HCT116 (cell line): ENCODE measurements at regions not wholly inside any gene's neighbourhood (a gene's known extent, or its start where the extent isn't known, plus 50 kb on each side); places are given as distances from the start of the nearest gene placed in this dataset.

Experiments used
- ATAC-seq: fragments of 200-7000 bp; cut with Tn5 transposase; 2 replicates; pipeline ENCODE4 v1.9.1; 2020; ENCODE audit warnings: mild to moderate bottlenecking, moderate library complexity
- BruUV-seq: library from RNA; stranded (reverse); fragments of 400-500 nt; replicated peaks from 2 replicates; lab custom pipeline; 2021; lab: Mats Ljungman, UMichigan
- CTCF ChIA-PET: fragments of 300-600 bp; sonication (Branson Sonifier 250); formaldehyde crosslinking; loops from one replicate; lab custom pipeline; 2021; ENCODE audit warnings: antibody characterized with exemption; lab: Charles Lee
- POLR2A ChIA-PET: fragments of 300-600, 350-600 bp; sonication (Branson Sonifier 250); formaldehyde crosslinking; loops from one replicate; lab custom pipeline; 2021; ENCODE audit warnings: antibody characterized with exemption; lab: Charles Lee
- RAD21 ChIA-PET, 2 experiments: fragments of 300-600 bp; sonication (Branson Sonifier 250); formaldehyde crosslinking; loops; one replicate each; lab custom pipeline; 2023; ENCODE audit warnings: low total read pairs in 2 of 2; ENCODE audit not compliant: uncharacterized antibody in 2 of 2, unreplicated experiment in 2 of 2, low non-redundant PET in 1 of 2; lab: Charles Lee
- DNase-seq: peaks from one replicate; pipeline ENCODE4 v3.0.0-alpha.2; 2010; ENCODE audit warnings: low read depth, low spot score
- H2AFZ ChIP-seq: fragments of 200-600 bp; shearing (Covaris generic), sonication (generic); 2 replicates; pipeline ENCODE4 v1.6.1; 2017; ENCODE audit warnings: low read depth, mixed run types, mixed read lengths, antibody characterized with exemption, low read length; ENCODE audit not compliant: poor library complexity, severe bottlenecking
- H3K27ac ChIP-seq: 2 replicates; pipeline ENCODE4 v1.5.1; 2012; ENCODE audit warnings: low read depth, low read length
- H3K27me3 ChIP-seq: fragments of 200-600 bp; sonication (generic); 2 replicates; pipeline ENCODE4 v1.6.1; 2016; ENCODE audit warnings: mixed run types, low read length, mixed read lengths; ENCODE audit not compliant: insufficient read depth
- H3K36me3 ChIP-seq, 2 experiments: fragments of 200-500 bp in 1 of 2; fragments of 200-600 bp in 1 of 2; sonication (Bioruptor generic) in 1 of 2; sonication (generic) in 1 of 2; 2 replicates each; pipeline versions ENCODE4 v1.5.1 to v1.6.1; 2014 to 2016; ENCODE audit warnings: low read length in 2 of 2, inconsistent platforms in 1 of 2, mixed read lengths in 1 of 2, mixed run types in 1 of 2; ENCODE audit not compliant: insufficient read depth in 2 of 2, control insufficient read depth in 1 of 2
- H3K4me1 ChIP-seq, 2 experiments: fragments of 200-600 bp in 1 of 2; sonication (generic) in 1 of 2; 2 replicates each; pipeline versions ENCODE4 v1.5.1 to v1.6.1; 2012 to 2017; ENCODE audit warnings: low read length in 2 of 2, inconsistent platforms in 1 of 2, mild to moderate bottlenecking in 1 of 2, mixed read lengths in 1 of 2, mixed run types in 1 of 2, moderate library complexity in 1 of 2; ENCODE audit not compliant: insufficient read depth in 2 of 2, control insufficient read depth in 1 of 2
- H3K4me2 ChIP-seq: fragments of 200-600 bp; sonication (generic); 2 replicates; pipeline ENCODE4 v1.6.1; 2017; ENCODE audit warnings: mixed run types, low read length, mixed read lengths
- H3K4me3 ChIP-seq, 2 experiments: fragments of 200-600 bp in 1 of 2; sonication (generic) in 1 of 2; replicated peaks in 1 of 2; 2 replicates each; pipeline ENCODE4 v1.5.1; 2011 to 2016; ENCODE audit warnings: low read length in 2 of 2, control low read depth in 1 of 2, low read depth in 1 of 2, mild to moderate bottlenecking in 1 of 2, mixed read lengths in 1 of 2, mixed run types in 1 of 2
- H3K79me2 ChIP-seq: fragments of 200-600 bp; sonication (generic); 2 replicates; pipeline ENCODE4 v1.6.1; 2017; ENCODE audit warnings: mild to moderate bottlenecking, mixed run types, low read length, moderate library complexity, mixed read lengths; ENCODE audit not compliant: insufficient read depth
- H3K9ac ChIP-seq: fragments of 200-600 bp; sonication (generic); 2 replicates; pipeline ENCODE4 v1.6.1; 2016; ENCODE audit warnings: low read length, mixed read lengths
- H3K9me2 ChIP-seq: fragments of 200-600 bp; sonication (generic), shearing (Covaris generic); 2 replicates; pipeline ENCODE4 v1.6.1; 2017; ENCODE audit warnings: mixed run types, mild to moderate bottlenecking, moderate library complexity; ENCODE audit not compliant: insufficient read depth
- H3K9me3 ChIP-seq, 2 experiments: fragments of 200-500 bp in 1 of 2; fragments of 200-600 bp in 1 of 2; sonication (Bioruptor generic) in 1 of 2; sonication (generic) in 1 of 2; 2 replicates each; pipeline ENCODE4 v1.6.1; 2014 to 2017; ENCODE audit warnings: low read length in 2 of 2, mixed read lengths in 2 of 2, inconsistent platforms in 1 of 2, low read depth in 1 of 2, mild to moderate bottlenecking in 1 of 2, mixed run types in 1 of 2, moderate library complexity in 1 of 2; ENCODE audit not compliant: control insufficient read depth in 1 of 2, insufficient read depth in 1 of 2
- H4K20me1 ChIP-seq: fragments of 200-600 bp; sonication (generic), shearing (Covaris generic); 2 replicates; pipeline ENCODE4 v1.6.1; 2017; ENCODE audit warnings: mixed run types, mild to moderate bottlenecking, moderate library complexity; ENCODE audit not compliant: insufficient read depth
- EZH2 ChIP-seq: fragments of 200-600 bp; sonication (generic); IDR thresholded peaks from 2 replicates; pipeline ENCODE4 v1.6.1; 2017; ENCODE audit warnings: antibody characterized with exemption, mixed run types
- TCF7L2 ChIP-seq: IDR thresholded peaks from 2 replicates; pipeline ENCODE4 v1.7.0; 2011; ENCODE audit warnings: borderline replicate concordance, inconsistent platforms; ENCODE audit not compliant: insufficient read depth, insufficient read length; ENCODE audit errors: extremely low read depth
- intact Hi-C: fragments of 100-400 bp; cut with micrococcal nuclease; formaldehyde crosslinking; loops from 2 replicates; pipeline ENCODE4 v1.10.0; 2022
- TF ChIP-seq, protein P1 (sequence below): IDR thresholded peaks from 2 replicates; pipeline ENCODE4 v1.6.1; 2012
- TF ChIP-seq, protein P2 (sequence below), 3 experiments: fragments of 200-600 bp in 1 of 3; sonication (generic) in 1 of 3; IDR thresholded peaks in 2 of 3; conservative IDR thresholded peaks in 1 of 3; 2 replicates each; pipeline ENCODE4 v1.5.1; 2012 to 2017; ENCODE audit warnings: low read depth in 2 of 3, low read length in 2 of 3, antibody characterized with exemption in 1 of 3, borderline replicate concordance in 1 of 3, control low read depth in 1 of 3, mild to moderate bottlenecking in 1 of 3, mixed read lengths in 1 of 3, mixed run types in 1 of 3, moderate library complexity in 1 of 3; ENCODE audit not compliant: insufficient read depth in 1 of 3

GRCh38 chr3:99509224-99509623 is 129.2 kb upstream of the COL8A1 start:
- Histone ChIP-seq H3K9me3 (no peaks in the 10 kb centered on the region), H3K27me3 (peaks cover 53% of the 10 kb centered on the region), H3K4me1 (no peaks in the 10 kb centered on the region), H2AFZ (no peak overlapping the region), H3K27ac (no peak overlapping the region), H3K9me2 (no peaks in the 10 kb centered on the region), H3K9ac (no peak overlapping the region), H3K4me3 (no peak overlapping the region), H3K79me2 (no peaks in the 10 kb centered on the region), H4K20me1 (no peaks in the 10 kb centered on the region), H3K4me2 (no peak overlapping the region), H3K36me3 (no peaks in the 10 kb centered on the region)
- ChIA-PET RAD21 (no interaction called here), CTCF (no interaction called here), POLR2A (no interaction called here)
- intact Hi-C loops = no loop called here
- BruUV-seq = no TSS peak
- no peak for TF ChIP-seq EZH2
- TF ChIP-seq, protein P1, sequence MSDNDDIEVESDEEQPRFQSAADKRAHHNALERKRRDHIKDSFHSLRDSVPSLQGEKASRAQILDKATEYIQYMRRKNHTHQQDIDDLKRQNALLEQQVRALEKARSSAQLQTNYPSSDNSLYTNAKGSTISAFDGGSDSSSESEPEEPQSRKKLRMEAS = no peak
- TF ChIP-seq, protein P2, sequence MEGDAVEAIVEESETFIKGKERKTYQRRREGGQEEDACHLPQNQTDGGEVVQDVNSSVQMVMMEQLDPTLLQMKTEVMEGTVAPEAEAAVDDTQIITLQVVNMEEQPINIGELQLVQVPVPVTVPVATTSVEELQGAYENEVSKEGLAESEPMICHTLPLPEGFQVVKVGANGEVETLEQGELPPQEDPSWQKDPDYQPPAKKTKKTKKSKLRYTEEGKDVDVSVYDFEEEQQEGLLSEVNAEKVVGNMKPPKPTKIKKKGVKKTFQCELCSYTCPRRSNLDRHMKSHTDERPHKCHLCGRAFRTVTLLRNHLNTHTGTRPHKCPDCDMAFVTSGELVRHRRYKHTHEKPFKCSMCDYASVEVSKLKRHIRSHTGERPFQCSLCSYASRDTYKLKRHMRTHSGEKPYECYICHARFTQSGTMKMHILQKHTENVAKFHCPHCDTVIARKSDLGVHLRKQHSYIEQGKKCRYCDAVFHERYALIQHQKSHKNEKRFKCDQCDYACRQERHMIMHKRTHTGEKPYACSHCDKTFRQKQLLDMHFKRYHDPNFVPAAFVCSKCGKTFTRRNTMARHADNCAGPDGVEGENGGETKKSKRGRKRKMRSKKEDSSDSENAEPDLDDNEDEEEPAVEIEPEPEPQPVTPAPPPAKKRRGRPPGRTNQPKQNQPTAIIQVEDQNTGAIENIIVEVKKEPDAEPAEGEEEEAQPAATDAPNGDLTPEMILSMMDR (IDR thresholded peaks at IDR 0.05 in 2 of 3, conservative IDR thresholded peaks at IDR 0.05 in 1 of 3; ENCODE audit: borderline replicate concordance in 1 of 3, insufficient read depth in 1 of 3, low read depth in 2 of 3, low read length in 2 of 3) = no peak
- ATAC-seq = no peak
- DNase-seq = no peak

- H3K27me3 ChIP-seq = peaks cover 48% of the 10 kb centered on the region
- RAD21 ChIA-PET = no interaction called here
- CTCF ChIA-PET = no interaction called here
- H3K4me3 ChIP-seq = no peak overlapping the region
- no peaks in the 10 kb centered on the region for H3K4me1 ChIP-seq
- ATAC-seq = no peak
- H3K9me2 ChIP-seq = no peaks in the 10 kb centered on the region
- H3K9ac ChIP-seq = no peak overlapping the region
- intact Hi-C loops = no loop called here
- DNase-seq = no peak
- H3K9me3 ChIP-seq = no peaks in the 10 kb centered on the region
- H3K4me2 ChIP-seq = no peak overlapping the region
- no peak overlapping the region for H2AFZ ChIP-seq
- TF ChIP-seq TCF7L2 = no peak
- no peaks in the 10 kb centered on the region for H3K36me3 ChIP-seq
- no TSS peak for BruUV-seq
- H3K27ac ChIP-seq = no peak overlapping the region
- POLR2A ChIA-PET = no interaction called here
- no peaks in the 10 kb centered on the region for H3K79me2 ChIP-seq
- H4K20me1 ChIP-seq = no peaks in the 10 kb centered on the region
Observed at GRCh38 chr3:99508191-99508590, 130.2 kb upstream of the COL8A1 start.
